NCI-H1930 (cell line): ENCODE measurements at regions not wholly inside any gene's neighbourhood (a gene's known extent, or its start where the extent isn't known, plus 50 kb on each side); places are given as distances from the start of the nearest gene placed in this dataset.

Experiments
- DNase-seq, 2 experiments: peaks; one replicate each; lab custom pipeline; 2025; lab: John Stamatoyannopoulos, UW

DNA sequence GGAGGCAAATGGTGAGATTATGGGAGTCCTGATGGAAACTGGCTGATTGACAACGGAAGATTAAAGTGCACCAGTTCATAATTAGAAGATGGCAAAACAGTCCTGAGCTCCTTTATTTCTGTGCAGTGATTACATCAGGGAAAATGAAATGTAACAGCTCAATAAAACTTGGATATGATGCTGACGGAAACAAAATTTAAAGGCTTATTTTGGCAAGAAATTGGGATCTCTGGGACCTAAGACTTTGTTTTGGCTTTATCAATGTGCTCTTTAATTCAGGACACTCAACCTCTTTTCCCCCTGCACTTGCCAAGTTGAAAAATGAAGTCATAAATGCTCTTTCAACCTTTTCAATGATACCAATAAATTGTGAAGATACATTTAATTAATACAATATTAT lies 226.8 kb downstream of the C6orf118 start:
- no peak for DNase-seq

DNA sequence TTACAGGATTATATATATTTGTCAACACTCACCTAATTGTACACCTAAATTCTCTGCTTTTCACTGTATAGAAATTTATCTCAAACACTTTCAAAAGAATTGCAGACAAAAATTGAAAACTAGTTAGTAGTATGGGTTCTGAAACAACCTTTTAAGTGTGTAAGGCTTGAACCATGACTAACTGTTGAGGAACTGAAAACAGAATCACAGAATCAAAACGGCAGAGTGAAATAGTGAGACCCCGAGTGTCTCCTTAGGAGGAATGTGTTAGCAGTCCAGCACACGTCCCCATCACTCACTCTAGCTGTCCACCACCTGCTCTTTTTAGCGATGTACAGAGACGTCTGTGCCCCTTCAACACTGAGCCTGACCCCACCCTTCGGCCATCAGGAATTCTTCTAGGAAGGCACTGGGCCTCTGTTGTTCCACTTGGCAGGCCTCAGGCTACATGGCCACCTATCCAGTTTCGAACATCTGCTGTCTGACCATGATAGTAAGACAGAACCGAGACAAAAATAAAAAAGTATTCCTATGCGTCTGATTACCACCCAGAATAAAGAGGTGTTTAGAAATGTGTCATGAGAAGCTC lies 227.4 kb downstream of the C6orf118 start:
- DNase-seq = no peak

- no peak for DNase-seq
Observed at GRCh38 chr6:165077876-165078275, 231.5 kb downstream of the C6orf118 start.

DNA sequence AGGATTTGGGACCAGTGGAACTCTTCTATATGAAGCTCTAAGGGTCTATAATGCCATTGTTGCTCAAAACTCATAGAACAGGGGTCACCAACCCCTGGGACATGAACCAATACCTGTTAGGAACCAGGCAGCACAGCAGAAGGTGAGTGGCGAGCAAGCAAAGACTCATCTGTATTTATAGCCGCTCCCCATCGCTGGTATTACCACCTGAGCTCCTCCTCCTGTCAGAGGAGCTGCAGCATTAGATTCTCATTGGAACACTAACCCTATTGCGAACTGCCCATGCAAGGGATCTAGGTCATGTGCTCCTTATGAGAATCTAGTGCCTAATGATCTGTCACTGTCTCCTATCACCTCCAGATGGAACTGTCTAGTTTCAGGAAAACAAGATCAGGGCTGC lies 237.5 kb downstream of the C6orf118 start:
- DNase-seq = no peak

DNA sequence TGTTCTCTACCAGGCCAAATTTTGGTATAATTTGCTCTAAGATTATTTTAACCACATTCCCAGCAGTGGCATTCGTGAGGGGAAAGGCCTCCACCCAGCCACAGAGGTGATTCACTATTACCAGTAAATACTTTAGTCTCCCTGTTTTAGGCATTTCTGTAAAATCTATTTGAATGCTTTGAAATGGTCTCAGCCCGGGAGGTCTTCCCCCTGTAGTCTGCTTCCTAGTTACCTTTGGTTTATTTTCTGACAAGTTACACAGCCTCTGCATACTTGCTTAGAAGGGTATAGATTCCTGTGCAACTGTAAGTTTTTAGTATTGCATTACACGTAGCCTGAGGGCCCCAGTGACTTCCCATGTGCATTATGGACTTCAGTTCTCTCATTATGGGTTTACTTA lies 248.7 kb downstream of the C6orf118 start:
- no peak for DNase-seq

DNA sequence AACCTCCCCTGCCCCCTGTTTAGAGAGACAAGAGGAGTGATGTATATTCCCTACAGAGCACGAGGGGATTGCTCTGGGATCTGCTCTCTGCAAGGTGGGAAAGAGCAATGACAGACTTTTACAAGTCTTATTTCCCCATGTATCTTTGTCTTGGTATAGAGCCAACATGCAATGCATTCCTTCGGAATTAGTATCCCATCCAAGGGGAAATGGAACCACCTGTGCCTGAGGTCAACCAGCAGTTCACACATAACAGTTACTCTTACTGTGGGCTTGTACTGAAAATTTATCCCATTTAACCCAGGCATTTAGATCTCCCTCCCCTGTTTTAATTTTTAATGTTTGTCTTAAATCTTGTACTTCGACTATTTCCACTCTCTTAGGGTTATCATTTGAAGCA lies 250.4 kb downstream of the C6orf118 start:
- DNase-seq = no peak

- no peak for DNase-seq
Observed at GRCh38 chr6:165056292-165056691, 253.1 kb downstream of the C6orf118 start.

DNA sequence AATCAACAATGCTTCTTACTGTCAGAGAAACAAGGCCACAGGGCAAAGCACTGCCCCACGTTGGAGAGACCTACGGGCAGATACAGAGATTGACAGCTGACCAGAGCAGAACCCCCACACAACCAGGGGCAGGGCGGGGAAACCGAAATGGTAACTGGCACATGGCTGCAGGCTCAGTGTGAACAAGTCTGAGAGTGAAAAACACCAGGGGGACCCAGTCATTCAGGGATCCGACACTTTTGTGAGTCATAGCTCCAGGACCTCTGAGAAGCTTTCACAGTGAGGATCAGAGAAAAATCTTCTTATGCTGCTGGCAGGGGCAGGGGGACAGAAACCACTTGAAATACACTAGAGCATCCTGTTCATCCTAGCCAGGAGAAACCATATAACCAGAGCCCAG lies 254.2 kb downstream of the C6orf118 start:
- no peak for DNase-seq

GRCh38 chr6:165052561-165053480 lies 256.6 kb downstream of the C6orf118 start:
- no peak for DNase-seq

- no peak for DNase-seq
Observed at GRCh38 chr6:165049362-165049761, 260.0 kb downstream of the C6orf118 start.

DNA sequence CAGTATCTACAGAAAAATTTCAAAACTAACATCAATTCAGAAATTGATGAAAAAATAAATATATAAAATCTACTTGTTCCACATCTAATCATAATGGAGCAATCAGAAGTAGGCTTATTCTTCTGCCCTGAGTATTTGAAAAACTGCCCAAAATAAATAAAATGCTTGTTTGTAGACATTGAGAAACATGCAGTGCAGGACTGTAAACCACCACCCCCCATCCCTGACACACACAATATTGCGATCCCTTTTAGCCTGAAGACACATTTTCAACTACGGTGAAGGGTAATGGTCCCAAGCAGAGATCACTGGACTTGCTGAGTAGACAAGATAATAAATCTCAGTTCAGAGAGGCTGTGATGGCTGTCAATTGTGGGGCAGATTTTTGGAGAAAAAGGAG lies 261.5 kb downstream of the C6orf118 start:
- DNase-seq = no peak

GRCh38 chr6:165045631-165046030 lies 263.8 kb downstream of the C6orf118 start:
- no peak for DNase-seq

DNA sequence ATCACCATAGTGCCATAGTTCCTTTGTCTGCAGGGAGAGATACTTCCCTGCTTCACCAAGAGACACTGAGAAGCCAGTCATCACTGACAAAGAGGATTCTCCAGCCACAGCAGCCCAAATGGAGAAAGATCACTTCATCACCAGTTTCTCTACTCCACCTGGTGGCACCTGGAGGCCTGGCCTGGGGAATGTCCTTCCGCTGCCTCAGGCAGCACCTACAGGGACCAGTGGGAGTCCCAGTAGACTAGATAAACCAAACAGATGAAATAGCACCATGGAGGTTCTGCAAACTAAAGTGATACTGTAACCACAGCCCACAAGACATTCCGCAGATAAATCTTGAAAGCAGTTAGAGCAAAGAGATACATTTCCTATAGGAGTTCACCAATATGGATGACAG lies 266.5 kb downstream of the C6orf118 start:
- no peak for DNase-seq

DNA sequence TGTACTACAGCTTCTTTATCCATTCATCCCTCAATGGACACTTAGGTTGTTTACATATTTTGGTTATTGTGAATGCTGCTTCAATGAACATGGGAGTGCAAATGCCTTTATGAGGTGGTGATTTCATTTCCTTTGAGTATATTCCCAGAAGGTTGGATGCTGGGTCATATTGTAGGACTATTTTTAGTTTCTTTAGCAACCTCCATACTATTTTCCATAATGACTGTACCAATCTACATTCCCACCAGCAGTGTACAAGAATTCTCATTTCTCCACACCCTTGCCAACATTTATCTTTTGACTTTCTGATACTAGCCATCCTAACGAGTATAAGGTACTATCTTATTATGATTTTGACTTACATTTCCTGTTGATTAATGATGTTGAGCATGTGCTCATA lies 269.0 kb downstream of the C6orf118 start:
- DNase-seq = no peak

DNA sequence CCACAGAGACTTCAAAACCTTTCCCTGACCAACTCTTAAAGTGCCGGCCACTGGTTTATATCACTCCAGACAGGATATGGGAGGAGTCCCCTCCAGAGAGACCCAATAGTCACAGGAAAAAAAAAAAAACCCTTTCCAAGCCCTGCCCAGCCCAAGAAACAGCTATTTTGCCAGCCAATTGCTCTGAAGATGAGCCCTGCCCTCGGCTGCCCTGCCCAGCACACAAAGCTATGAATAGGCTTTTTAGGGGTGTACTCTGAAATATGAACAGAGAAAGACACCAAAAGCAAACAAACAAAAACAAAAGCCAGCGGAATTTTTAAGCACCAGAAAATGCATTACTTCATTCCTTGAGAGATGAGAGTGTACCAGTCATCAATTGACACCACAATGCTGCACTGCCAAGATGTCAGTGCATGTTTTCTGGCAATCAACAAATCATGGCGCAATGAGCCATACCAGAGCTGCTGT lies 275.1 kb downstream of the C6orf118 start:
- no peak for DNase-seq

DNA sequence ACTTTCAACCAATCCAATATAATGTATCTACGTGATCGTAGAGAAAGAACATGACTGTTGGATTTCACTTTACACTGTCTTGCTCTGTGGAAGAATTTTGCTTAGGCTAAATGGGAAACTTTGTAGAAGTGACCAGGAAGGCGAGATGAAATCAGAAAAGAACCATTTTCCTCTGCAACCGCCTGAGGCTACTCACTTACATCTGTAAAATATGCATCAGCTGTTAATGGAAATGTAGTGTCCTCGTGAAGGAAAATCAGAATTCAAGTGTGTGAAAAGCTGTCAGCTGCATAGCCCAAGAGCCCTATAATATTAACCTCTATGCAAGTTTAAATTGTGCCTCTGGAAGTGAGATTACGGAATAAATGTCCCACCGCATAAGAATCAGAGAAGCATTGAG lies 277.9 kb downstream of the C6orf118 start:
- no peak for DNase-seq

- DNase-seq = no peak
Observed at GRCh38 chr6:165025040-165025439, 284.4 kb downstream of the C6orf118 start.

- DNase-seq = no peak
Observed at GRCh38 chr6:165019681-165020080, 289.7 kb downstream of the C6orf118 start.

DNA sequence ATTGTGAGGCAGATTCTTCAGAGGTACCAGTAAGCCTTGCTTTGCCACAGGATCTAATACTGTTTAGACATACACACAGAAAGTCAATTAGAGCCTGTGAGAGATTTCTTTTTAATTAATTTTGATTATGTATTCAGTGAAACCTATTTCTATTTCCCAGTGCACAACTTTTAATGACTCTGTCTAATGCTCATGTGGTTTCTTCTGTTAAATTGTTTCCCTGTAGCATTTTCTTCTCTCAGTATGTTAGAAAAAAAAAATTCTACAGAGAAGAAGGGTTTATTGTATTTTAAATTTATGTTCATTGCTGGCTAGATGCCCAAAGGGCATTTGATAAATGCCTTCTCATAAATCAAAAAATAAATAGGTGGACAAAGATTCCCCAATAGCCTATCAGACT lies 293.7 kb downstream of the C6orf118 start:
- no peak for DNase-seq

DNA sequence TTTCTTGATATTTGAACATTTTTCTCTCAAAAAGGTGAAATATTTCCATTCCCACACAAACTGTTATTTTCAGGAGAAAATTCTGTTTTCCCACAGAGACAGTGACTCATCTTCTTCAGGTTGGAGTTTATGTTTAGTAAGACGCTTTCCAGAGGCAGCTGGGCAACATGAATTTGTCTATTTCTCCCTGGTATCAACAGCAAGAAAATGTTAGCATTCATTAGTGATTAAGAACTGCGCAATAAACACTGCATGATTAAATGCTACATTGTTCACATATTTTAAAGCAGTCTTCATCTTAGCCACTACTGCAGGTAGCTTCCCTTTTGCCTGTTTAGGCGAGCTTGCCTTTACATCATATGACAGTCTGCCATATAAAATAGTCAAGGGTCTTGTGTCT lies 295.7 kb downstream of the C6orf118 start:
- DNase-seq = no peak

DNA sequence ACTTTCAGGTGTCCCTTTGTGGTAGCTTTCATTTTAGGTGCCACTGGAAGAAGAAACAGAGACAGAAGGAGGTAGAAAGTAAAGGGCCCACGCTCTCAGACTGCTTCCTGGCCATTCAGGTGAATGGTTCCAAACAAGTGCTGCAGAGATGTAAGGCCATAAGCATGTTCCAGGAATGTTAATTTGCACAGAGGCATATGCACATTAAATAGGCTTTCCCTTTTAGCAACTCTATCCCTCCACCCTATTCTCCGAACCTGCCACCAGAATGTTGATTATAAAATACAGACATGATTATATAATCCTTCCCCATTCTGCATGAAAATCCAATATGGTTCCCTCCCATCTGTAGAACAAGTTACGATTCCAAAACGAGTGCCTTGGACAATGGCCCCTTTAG lies 297.2 kb downstream of the C6orf118 start:
- no peak for DNase-seq

- no peak for DNase-seq
Observed at GRCh38 chr6:165010556-165011535, 298.6 kb downstream of the C6orf118 start.
